ENCODE measurements at regions not wholly inside any gene's neighbourhood (a gene's known extent, or its start where the extent isn't known, plus 50 kb on each side); places are given as distances from the start of the nearest gene placed in this dataset.

DNA sequence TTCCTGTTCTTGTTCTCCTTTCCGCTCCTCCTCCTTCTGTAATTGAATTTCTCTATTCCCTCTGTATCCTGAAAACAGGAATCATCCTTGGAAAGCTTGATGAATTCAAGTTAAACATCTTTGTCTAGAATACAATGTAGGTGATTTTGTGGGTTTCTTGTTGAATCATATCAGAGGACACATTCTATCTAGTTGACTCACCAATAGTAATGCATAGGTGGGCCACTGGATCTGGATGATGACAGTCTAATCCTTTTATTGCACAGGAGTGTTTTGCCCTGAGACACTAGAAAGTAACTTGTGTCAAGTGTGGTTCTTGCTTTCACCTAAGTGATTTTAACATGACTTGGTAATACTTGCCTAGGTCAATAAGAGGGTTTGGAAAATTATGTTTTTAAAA, 164.3 kb downstream of the RFPL4B start:
- TF ChIP-seq POLR2AphosphoS5 (IDR thresholded peaks at IDR 0.05) (no peak), CTCF (IDR thresholded peaks at IDR 0.05) (no peak), POLR2A (IDR thresholded peaks at IDR 0.05) (no peak)
